SH-SY5Y (cell line): ENCODE measurements at regions not wholly inside any gene's neighbourhood (a gene's known extent, or its start where the extent isn't known, plus 50 kb on each side); places are given as distances from the start of the nearest gene placed in this dataset.

Source experiments
- GATA2 ChIP-seq: IDR thresholded peaks from 2 replicates; pipeline ENCODE4 v1.6.1; 2011; ENCODE audit warnings: mild to moderate bottlenecking, low read depth, low read length
- GATA3 ChIP-seq: IDR thresholded peaks from 2 replicates; pipeline ENCODE4 v1.6.1; 2011; ENCODE audit warnings: low read depth, mild to moderate bottlenecking, low read length, moderate library complexity

- TF ChIP-seq GATA2 (no peak), GATA3 (no peak)
These were observed 104.9 kb upstream of the NT5E start for GRCh38 chr6:85344996-85345395.

GRCh38 chr6:85343428-85343827 is 106.5 kb upstream of the NT5E start:
- TF ChIP-seq GATA3, result no peak
- no peak for TF ChIP-seq GATA2

- TF ChIP-seq GATA2 (no peak), GATA3 (no peak)
These were observed 120.7 kb upstream of the NT5E start for GRCh38 chr6:85329196-85329595.

- TF ChIP-seq GATA3, result no peak
- TF ChIP-seq GATA2, result no peak
These were observed 126.3 kb upstream of the NT5E start for GRCh38 chr6:85323435-85324040.

GRCh38 chr6:85322446-85323105 is 127.3 kb upstream of the NT5E start:
- no peak for TF ChIP-seq GATA3
- TF ChIP-seq GATA2, result no peak

GRCh38 chr6:85321906-85322305 is 128.0 kb upstream of the NT5E start:
- no peak for TF ChIP-seq GATA2
- no peak for TF ChIP-seq GATA3

GRCh38 chr6:85314586-85314985 is 135.3 kb upstream of the NT5E start:
- TF ChIP-seq GATA3, result no peak
- TF ChIP-seq GATA2, result no peak

- no peak for TF ChIP-seq GATA3
- no peak for TF ChIP-seq GATA2
These were observed 149.3 kb upstream of the NT5E start for GRCh38 chr6:85300581-85300980.

GRCh38 chr6:85298553-85298952 is 151.3 kb upstream of the NT5E start:
- no peak for TF ChIP-seq GATA3
- no peak for TF ChIP-seq GATA2

GRCh38 chr6:85291326-85291725 is 158.6 kb upstream of the NT5E start:
- TF ChIP-seq GATA2 (no peak), GATA3 (no peak)

- TF ChIP-seq GATA3 (no peak), GATA2 (no peak)
These were observed 162.2 kb upstream of the NT5E start for GRCh38 chr6:85287654-85288053.

GRCh38 chr6:85287158-85287557 is 162.7 kb upstream of the NT5E start:
- TF ChIP-seq GATA2, result no peak
- no peak for TF ChIP-seq GATA3

- TF ChIP-seq GATA3 (no peak), GATA2 (no peak)
These were observed 163.9 kb upstream of the NT5E start for GRCh38 chr6:85285934-85286333.

GRCh38 chr6:85285114-85285513 is 164.8 kb upstream of the NT5E start:
- no peak for TF ChIP-seq GATA3
- no peak for TF ChIP-seq GATA2

- TF ChIP-seq GATA2 (no peak), GATA3 (no peak)
These were observed 166.4 kb upstream of the NT5E start for GRCh38 chr6:85283436-85283835.
